WERI-Rb-1 (cell line): ENCODE measurements at regions not wholly inside any gene's neighbourhood (a gene's known extent, or its start where the extent isn't known, plus 50 kb on each side); places are given as distances from the start of the nearest gene placed in this dataset.

Experiments
- DNase-seq: peaks from one replicate; pipeline ENCODE4 v3.0.0-alpha.2; 2020
- H3K27ac ChIP-seq: fragments of 250-450 bp; sonication (Bioruptor Pico); 2 replicates; pipeline ENCODE4 v1.5.1; 2020; ENCODE audit warnings: mild to moderate bottlenecking, moderate library complexity
- H3K27me3 ChIP-seq: fragments of 250-450 bp; sonication (Bioruptor Pico); 2 replicates; pipeline ENCODE4 v1.5.1; 2021; ENCODE audit warnings: mild to moderate bottlenecking, low read depth, moderate library complexity; ENCODE audit not compliant: insufficient read depth, severe bottlenecking
- H3K36me3 ChIP-seq: fragments of 250-450 bp; sonication (Bioruptor Pico); 2 replicates; pipeline ENCODE4 v1.5.1; 2020; ENCODE audit warnings: mild to moderate bottlenecking, moderate library complexity
- H3K4me3 ChIP-seq: 2 replicates; pipeline ENCODE4 v1.5.1; 2011; ENCODE audit warnings: low read depth, mild to moderate bottlenecking, control low read depth, low read length
- H3K9me3 ChIP-seq: fragments of 250-450 bp; sonication (Bioruptor Pico); 2 replicates; pipeline ENCODE4 v1.5.1; 2021; ENCODE audit warnings: mild to moderate bottlenecking, moderate library complexity; ENCODE audit not compliant: severe bottlenecking
- TF ChIP-seq, protein P1 (sequence below): IDR thresholded peaks from 2 replicates; pipeline ENCODE4 v1.5.1; 2011; ENCODE audit warnings: low read depth, mild to moderate bottlenecking, control low read depth, inconsistent platforms, low read length

DNA sequence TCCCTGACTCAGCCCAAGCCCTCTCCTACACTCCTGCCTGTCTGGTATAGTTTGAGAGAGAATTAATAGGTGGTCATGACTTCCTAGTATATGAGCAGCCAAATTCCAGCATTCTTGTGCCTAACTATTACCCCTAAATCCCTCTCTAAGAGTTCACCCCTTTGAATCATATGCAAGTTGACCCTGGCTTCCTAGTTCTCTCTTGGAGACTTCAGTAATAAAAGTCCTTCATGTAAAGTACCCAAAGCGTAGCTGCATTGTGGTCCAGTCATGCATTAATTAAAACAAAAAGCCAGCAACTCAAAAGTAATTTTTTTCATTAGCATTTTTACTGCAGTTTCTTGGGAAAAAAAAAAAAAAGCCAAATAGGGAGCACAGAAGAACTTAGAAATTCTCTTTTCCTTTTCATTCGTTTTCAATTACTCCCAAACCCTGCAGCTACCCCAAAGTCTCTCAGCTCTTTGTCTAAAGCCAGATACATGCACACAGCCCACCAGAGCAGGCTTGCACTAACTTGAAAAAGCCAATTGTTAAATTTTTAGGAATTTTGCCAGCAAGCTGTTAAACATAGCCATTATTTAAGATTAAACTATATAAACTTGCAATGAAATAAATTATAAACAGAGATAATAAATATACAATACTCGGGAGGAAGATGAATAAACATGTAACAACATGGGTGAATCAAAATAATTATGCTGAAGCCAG, 50.1 kb upstream of the STT3B start:
- H3K27ac ChIP-seq = no peak overlapping the region
- TF ChIP-seq, protein P1, sequence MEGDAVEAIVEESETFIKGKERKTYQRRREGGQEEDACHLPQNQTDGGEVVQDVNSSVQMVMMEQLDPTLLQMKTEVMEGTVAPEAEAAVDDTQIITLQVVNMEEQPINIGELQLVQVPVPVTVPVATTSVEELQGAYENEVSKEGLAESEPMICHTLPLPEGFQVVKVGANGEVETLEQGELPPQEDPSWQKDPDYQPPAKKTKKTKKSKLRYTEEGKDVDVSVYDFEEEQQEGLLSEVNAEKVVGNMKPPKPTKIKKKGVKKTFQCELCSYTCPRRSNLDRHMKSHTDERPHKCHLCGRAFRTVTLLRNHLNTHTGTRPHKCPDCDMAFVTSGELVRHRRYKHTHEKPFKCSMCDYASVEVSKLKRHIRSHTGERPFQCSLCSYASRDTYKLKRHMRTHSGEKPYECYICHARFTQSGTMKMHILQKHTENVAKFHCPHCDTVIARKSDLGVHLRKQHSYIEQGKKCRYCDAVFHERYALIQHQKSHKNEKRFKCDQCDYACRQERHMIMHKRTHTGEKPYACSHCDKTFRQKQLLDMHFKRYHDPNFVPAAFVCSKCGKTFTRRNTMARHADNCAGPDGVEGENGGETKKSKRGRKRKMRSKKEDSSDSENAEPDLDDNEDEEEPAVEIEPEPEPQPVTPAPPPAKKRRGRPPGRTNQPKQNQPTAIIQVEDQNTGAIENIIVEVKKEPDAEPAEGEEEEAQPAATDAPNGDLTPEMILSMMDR = no peak

More for the DNA sequence above, 50.1 kb upstream of the STT3B start:
- H3K9me3 ChIP-seq = no peaks in the 10 kb centered on the region
- no peaks in the 10 kb centered on the region for H3K36me3 ChIP-seq
- no peaks in the 10 kb centered on the region for H3K27me3 ChIP-seq
- DNase-seq = no peak
- H3K4me3 ChIP-seq = no peak overlapping the region
